Type B pancreatic cell (in vitro differentiated cells): ENCODE measurements at regions not wholly inside any gene's neighbourhood (a gene's known extent, or its start where the extent isn't known, plus 50 kb on each side); places are given as distances from the start of the nearest gene placed in this dataset.
"Not testable (repeated sequence)": the region's sequence is repeated elsewhere in the genome, so short reads cannot be mapped to it uniquely, and the experiment has no call there.

ENCODE experiments used
- DNase-seq: peaks from one replicate; pipeline ENCODE4 v3.0.0; 2021; ENCODE audit warnings: mixed read lengths; ENCODE audit not compliant: unreplicated experiment; ENCODE audit errors: extremely low spot score
- H3K27ac Mint-ChIP-seq: 2 replicates; pipeline ENCODE4 v1.8.0; 2021; ENCODE audit warnings: mild to moderate bottlenecking, mixed read lengths
- H3K27me3 Mint-ChIP-seq: 2 replicates; pipeline ENCODE4 v1.8.0; 2021; ENCODE audit warnings: mixed read lengths
- H3K36me3 Mint-ChIP-seq: 2 replicates; pipeline ENCODE4 v1.8.0; 2021; ENCODE audit warnings: mixed read lengths
- H3K4me1 Mint-ChIP-seq: one replicate; pipeline ENCODE4 v1.8.0; 2021; ENCODE audit warnings: mixed read lengths; ENCODE audit not compliant: unreplicated experiment
- H3K4me3 Mint-ChIP-seq: 2 replicates; pipeline ENCODE4 v1.8.0; 2021; ENCODE audit warnings: mild to moderate bottlenecking, mixed read lengths
- H3K9me3 Mint-ChIP-seq: 2 replicates; pipeline ENCODE4 v1.8.0; 2021; ENCODE audit warnings: mixed read lengths
- CTCF ChIP-seq: fragments of 200-600 bp; sonication (generic); conservative IDR thresholded peaks from 2 replicates; pipeline ENCODE4 v1.5.0; 2021; ENCODE audit warnings: antibody characterized with exemption, mild to moderate bottlenecking

GRCh38 chrX:27276751-27277150 is 186.4 kb downstream of the PPP4R3C start:
- no peak overlapping the region for H3K27ac Mint-ChIP-seq
- DNase-seq: no peak
- TF ChIP-seq CTCF: no peak
- no peaks in the 10 kb centered on the region for H3K9me3 Mint-ChIP-seq
- H3K4me3 Mint-ChIP-seq: no peak overlapping the region
- H3K36me3 Mint-ChIP-seq: no peaks in the 10 kb centered on the region
- no peaks in the 10 kb centered on the region for H3K27me3 Mint-ChIP-seq
- no peaks in the 10 kb centered on the region for H3K4me1 Mint-ChIP-seq

- DNase-seq: no peak
- Mint-ChIP-seq H3K36me3 (no peaks in the 10 kb centered on the region), H3K9me3 (no peaks in the 10 kb centered on the region), H3K4me3 (no peak overlapping the region), H3K27ac (no peak overlapping the region), H3K4me1 (no peaks in the 10 kb centered on the region), H3K27me3 (no peaks in the 10 kb centered on the region)
- TF ChIP-seq CTCF: no peak
These were observed 208.5 kb downstream of the PPP4R3C start for GRCh38 chrX:27254656-27255055.

- H3K27me3 Mint-ChIP-seq: no peaks in the 10 kb centered on the region
- H3K4me3 Mint-ChIP-seq: no peak overlapping the region
- H3K36me3 Mint-ChIP-seq: no peaks in the 10 kb centered on the region
- H3K27ac Mint-ChIP-seq: no peak overlapping the region
- DNase-seq: no peak
- no peaks in the 10 kb centered on the region for H3K4me1 Mint-ChIP-seq
- TF ChIP-seq CTCF: no peak
- no peaks in the 10 kb centered on the region for H3K9me3 Mint-ChIP-seq
These were observed 211.8 kb downstream of the PPP4R3C start for GRCh38 chrX:27251369-27251768.

DNA sequence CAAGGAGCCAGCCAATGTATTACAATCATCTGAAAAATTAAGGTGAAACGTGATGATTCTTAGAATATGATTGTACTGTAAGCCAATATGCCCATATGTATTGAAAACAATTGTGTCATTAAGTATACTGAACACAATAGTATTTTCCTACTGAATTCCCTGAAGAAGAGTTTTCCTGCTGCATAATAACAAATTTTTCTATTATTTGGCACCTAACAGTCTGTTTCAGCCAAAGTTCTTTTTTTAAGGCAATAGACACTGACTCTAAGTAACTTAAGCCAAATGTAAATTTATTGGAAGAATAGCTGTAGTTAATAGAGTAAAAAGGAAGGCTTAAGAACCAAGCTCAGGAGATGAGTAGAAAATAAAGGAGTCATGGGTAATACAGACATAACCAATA is 220.6 kb downstream of the PPP4R3C start:
- H3K4me3 Mint-ChIP-seq: no peak overlapping the region
- H3K27ac Mint-ChIP-seq: no peak overlapping the region
- DNase-seq: no peak
- H3K4me1 Mint-ChIP-seq: no peaks in the 10 kb centered on the region
- no peak for TF ChIP-seq CTCF
- H3K9me3 Mint-ChIP-seq: peaks cover 11% of the 10 kb centered on the region
- H3K36me3 Mint-ChIP-seq: no peaks in the 10 kb centered on the region
- no peaks in the 10 kb centered on the region for H3K27me3 Mint-ChIP-seq

GRCh38 chrX:27241981-27242380 is 221.2 kb downstream of the PPP4R3C start:
- no peak for TF ChIP-seq CTCF
- peaks cover 11% of the 10 kb centered on the region for H3K9me3 Mint-ChIP-seq
- no peaks in the 10 kb centered on the region for H3K4me1 Mint-ChIP-seq

GRCh38 chrX:27240042-27240441 is 223.1 kb downstream of the PPP4R3C start:
- H3K4me3 Mint-ChIP-seq, H3K36me3 Mint-ChIP-seq, H3K4me1 Mint-ChIP-seq, H3K27me3 Mint-ChIP-seq, H3K27ac Mint-ChIP-seq, DNase-seq: not testable (repeated sequence)
- peaks cover 11% of the 10 kb centered on the region for H3K9me3 Mint-ChIP-seq

More at GRCh38 chrX:27241981-27242380, 221.2 kb downstream of the PPP4R3C start:
- H3K27ac Mint-ChIP-seq: no peak overlapping the region
- no peaks in the 10 kb centered on the region for H3K36me3 Mint-ChIP-seq
- H3K27me3 Mint-ChIP-seq: no peaks in the 10 kb centered on the region
- H3K4me3 Mint-ChIP-seq: no peak overlapping the region
- no peak for DNase-seq
